Fibroblast of pulmonary artery (primary cell): ENCODE measurements at regions not wholly inside any gene's neighbourhood (a gene's known extent, or its start where the extent isn't known, plus 50 kb on each side); places are given as distances from the start of the nearest gene placed in this dataset.

Experiments used
- DNase-seq: peaks from one replicate; pipeline ENCODE4 v3.0.0-alpha.2; 2010; ENCODE audit warnings: low read depth
- H3K4me3 ChIP-seq: replicated peaks from 2 replicates; pipeline ENCODE4 v1.5.1; 2011; ENCODE audit warnings: low read depth, mild to moderate bottlenecking, control low read depth, low read length, moderate library complexity
- CTCF ChIP-seq: IDR thresholded peaks from 2 replicates; pipeline ENCODE4 v1.5.1; 2011; ENCODE audit warnings: mild to moderate bottlenecking, control low read depth, low read length, inconsistent platforms; ENCODE audit errors: missing control alignments

- no peak for DNase-seq
- TF ChIP-seq CTCF, result no peak
- H3K4me3 ChIP-seq, result no peak overlapping the region
Measured at GRCh38 chr6:150456466-150456865, 87.7 kb downstream of the IYD start.

- DNase-seq, result no peak
- TF ChIP-seq CTCF, result no peak
- H3K4me3 ChIP-seq, result no peak overlapping the region
Measured at GRCh38 chr6:150456902-150457643, 88.3 kb downstream of the IYD start.

- DNase-seq, result no peak
- no peak for TF ChIP-seq CTCF
- no peak overlapping the region for H3K4me3 ChIP-seq
Measured at GRCh38 chr6:150458579-150458978, 89.8 kb downstream of the IYD start.

GRCh38 chr6:150463852-150464251, 95.0 kb downstream of the IYD start:
- TF ChIP-seq CTCF, result no peak
- no peak overlapping the region for H3K4me3 ChIP-seq
- DNase-seq, result no peak

- DNase-seq, result no peak
- no peak overlapping the region for H3K4me3 ChIP-seq
- TF ChIP-seq CTCF, result no peak
Measured at GRCh38 chr6:150464966-150465365, 96.2 kb downstream of the IYD start.

GRCh38 chr6:150465610-150466009, 96.8 kb downstream of the IYD start:
- TF ChIP-seq CTCF, result no peak
- no peak for DNase-seq
- H3K4me3 ChIP-seq, result no peak overlapping the region

GRCh38 chr6:150466196-150466595, 97.4 kb downstream of the IYD start:
- TF ChIP-seq CTCF, result no peak
- H3K4me3 ChIP-seq, result no peak overlapping the region
- DNase-seq, result no peak
